OCI-LY1 (cell line): ENCODE measurements at regions not wholly inside any gene's neighbourhood (a gene's known extent, or its start where the extent isn't known, plus 50 kb on each side); places are given as distances from the start of the nearest gene placed in this dataset.

Source experiments
- H2AFZ ChIP-seq: fragments of 200-600 bp; sonication (generic), shearing (Covaris generic); 2 replicates; pipeline ENCODE4 v1.6.0; 2014; ENCODE audit warnings: antibody characterized with exemption, mild to moderate bottlenecking, low read length
- H3F3A ChIP-seq: fragments of 200-600 bp; sonication (generic), shearing (Covaris generic); 2 replicates; pipeline ENCODE4 v1.6.0; 2014; ENCODE audit warnings: mild to moderate bottlenecking, antibody characterized with exemption, low read length, moderate library complexity; ENCODE audit not compliant: insufficient read depth
- H3K27ac ChIP-seq: fragments of 200-600 bp; sonication (generic); 2 replicates; pipeline ENCODE4 v1.5.1; 2014; ENCODE audit warnings: low read length, mixed run types, mild to moderate bottlenecking, low read depth; ENCODE audit not compliant: poor library complexity, severe bottlenecking
- H3K27me3 ChIP-seq: fragments of 200-600 bp; sonication (generic); 2 replicates; pipeline ENCODE4 v1.6.0; 2014; ENCODE audit warnings: antibody characterized with exemption, mild to moderate bottlenecking, low read length, moderate library complexity; ENCODE audit not compliant: insufficient read depth
- H3K36me3 ChIP-seq: fragments of 200-600 bp; sonication (generic); 2 replicates; pipeline ENCODE4 v1.6.1; 2014; ENCODE audit warnings: mild to moderate bottlenecking, antibody characterized with exemption, low read length, moderate library complexity, mixed read lengths; ENCODE audit not compliant: insufficient read depth
- H3K4me1 ChIP-seq: fragments of 200-600 bp; sonication (generic); 2 replicates; pipeline ENCODE4 v1.5.1; 2014; ENCODE audit warnings: mild to moderate bottlenecking, low read length, moderate library complexity; ENCODE audit not compliant: insufficient read depth, severe bottlenecking
- H3K4me2 ChIP-seq: fragments of 200-600 bp; sonication (generic), shearing (Covaris generic); 2 replicates; pipeline ENCODE4 v1.6.1; 2014; ENCODE audit warnings: low read length
- H3K4me3 ChIP-seq: fragments of 200-600 bp; sonication (generic); 2 replicates; pipeline ENCODE4 v1.5.1; 2014; ENCODE audit warnings: low read length, low read depth, mild to moderate bottlenecking, mixed read lengths; ENCODE audit not compliant: poor library complexity, severe bottlenecking
- H3K79me2 ChIP-seq: fragments of 200-600 bp; shearing (Covaris generic); 2 replicates; pipeline ENCODE4 v1.6.1; 2016; ENCODE audit warnings: mixed run types, low read length, mixed read lengths; ENCODE audit not compliant: insufficient read depth
- H3K9ac ChIP-seq: fragments of 200-600 bp; sonication (generic), shearing (Covaris generic); 2 replicates; pipeline ENCODE4 v1.6.1; 2014; ENCODE audit warnings: mild to moderate bottlenecking, low read length, mixed read lengths
- H3K9me2 ChIP-seq: fragments of 200-600 bp; sonication (generic), shearing (Covaris generic); 2 replicates; pipeline ENCODE4 v1.6.1; 2014; ENCODE audit warnings: low read depth, mild to moderate bottlenecking, low read length, mixed read lengths
- H3K9me3 ChIP-seq: fragments of 200-600 bp; shearing (Covaris generic); 2 replicates; pipeline ENCODE4 v1.6.1; 2014; ENCODE audit warnings: low read length, mixed read lengths
- H4K20me1 ChIP-seq: fragments of 200-600 bp; sonication (generic), shearing (Covaris generic); 2 replicates; pipeline ENCODE4 v1.6.0; 2016; ENCODE audit warnings: mild to moderate bottlenecking, low read length; ENCODE audit not compliant: insufficient read depth
- EZH2 ChIP-seq: fragments of 200-600 bp; sonication (generic), shearing (Covaris generic); IDR thresholded peaks from 2 replicates; pipeline ENCODE4 v1.8.0; 2017; ENCODE audit warnings: borderline replicate concordance, mixed run types, mild to moderate bottlenecking, antibody characterized with exemption, low read length, moderate library complexity, mixed read lengths
- TF ChIP-seq, protein P1 (sequence below): fragments of 200-600 bp; sonication (generic), shearing (Covaris generic); IDR thresholded peaks from 2 replicates; pipeline ENCODE4 v1.5.1; 2017; ENCODE audit warnings: mild to moderate bottlenecking, antibody characterized with exemption, low read length, moderate library complexity, mixed read lengths

DNA sequence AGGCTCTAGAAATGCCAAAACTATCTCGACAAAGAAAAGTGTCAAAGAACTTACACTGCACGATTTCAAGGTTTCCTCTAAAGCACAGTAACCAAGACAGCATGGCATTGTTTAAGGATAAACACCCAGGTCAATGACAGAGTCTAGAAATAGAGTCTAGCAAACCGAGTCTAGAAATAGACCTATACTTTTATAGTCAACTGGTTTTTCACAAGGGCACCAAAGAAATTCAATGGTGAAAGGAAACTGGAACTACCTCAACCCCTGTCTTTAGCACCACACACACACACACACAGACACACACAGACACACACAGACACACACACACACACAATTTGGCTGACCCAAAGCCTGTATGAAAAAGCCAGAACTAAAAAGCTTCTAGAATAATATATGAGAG lies 67.1 kb upstream of the PGBD5 start:
- Histone ChIP-seq H3K9me3 (no peaks in the 10 kb centered on the region), H3K27ac (no peak overlapping the region), H3F3A (no peaks in the 10 kb centered on the region), H3K9ac (no peak overlapping the region), H3K9me2 (no peaks in the 10 kb centered on the region), H2AFZ (no peak overlapping the region), H4K20me1 (no peaks in the 10 kb centered on the region), H3K4me2 (no peak overlapping the region), H3K4me3 (no peak overlapping the region), H3K79me2 (no peaks in the 10 kb centered on the region), H3K36me3 (no peaks in the 10 kb centered on the region), H3K4me1 (no peaks in the 10 kb centered on the region), H3K27me3 (no peaks in the 10 kb centered on the region)
- TF ChIP-seq, protein P1, sequence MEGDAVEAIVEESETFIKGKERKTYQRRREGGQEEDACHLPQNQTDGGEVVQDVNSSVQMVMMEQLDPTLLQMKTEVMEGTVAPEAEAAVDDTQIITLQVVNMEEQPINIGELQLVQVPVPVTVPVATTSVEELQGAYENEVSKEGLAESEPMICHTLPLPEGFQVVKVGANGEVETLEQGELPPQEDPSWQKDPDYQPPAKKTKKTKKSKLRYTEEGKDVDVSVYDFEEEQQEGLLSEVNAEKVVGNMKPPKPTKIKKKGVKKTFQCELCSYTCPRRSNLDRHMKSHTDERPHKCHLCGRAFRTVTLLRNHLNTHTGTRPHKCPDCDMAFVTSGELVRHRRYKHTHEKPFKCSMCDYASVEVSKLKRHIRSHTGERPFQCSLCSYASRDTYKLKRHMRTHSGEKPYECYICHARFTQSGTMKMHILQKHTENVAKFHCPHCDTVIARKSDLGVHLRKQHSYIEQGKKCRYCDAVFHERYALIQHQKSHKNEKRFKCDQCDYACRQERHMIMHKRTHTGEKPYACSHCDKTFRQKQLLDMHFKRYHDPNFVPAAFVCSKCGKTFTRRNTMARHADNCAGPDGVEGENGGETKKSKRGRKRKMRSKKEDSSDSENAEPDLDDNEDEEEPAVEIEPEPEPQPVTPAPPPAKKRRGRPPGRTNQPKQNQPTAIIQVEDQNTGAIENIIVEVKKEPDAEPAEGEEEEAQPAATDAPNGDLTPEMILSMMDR, result no peak
- no peak for TF ChIP-seq EZH2

DNA sequence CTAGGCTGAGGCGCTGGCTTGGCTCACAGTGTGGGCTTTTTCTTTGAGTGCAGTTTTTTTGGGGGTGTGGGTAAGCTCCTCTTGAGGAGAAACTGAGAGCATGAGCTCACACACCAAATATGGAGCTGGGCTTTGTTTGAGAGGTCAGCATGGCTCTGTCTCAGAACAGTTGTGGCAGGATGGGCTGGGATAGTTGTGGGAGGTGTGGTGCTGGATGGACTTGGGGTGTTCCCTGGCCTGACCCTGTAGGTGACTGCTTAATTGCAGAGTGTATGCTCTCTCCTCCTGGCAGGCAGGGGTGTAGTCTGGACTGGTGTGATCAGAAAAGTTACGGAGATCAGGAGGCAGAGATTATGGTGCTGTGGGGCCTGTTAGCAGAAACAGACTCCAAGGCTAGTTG lies 64.3 kb upstream of the PGBD5 start:
- H3F3A ChIP-seq, result no peaks in the 10 kb centered on the region
- H4K20me1 ChIP-seq, result no peaks in the 10 kb centered on the region
- H3K4me2 ChIP-seq, result no peak overlapping the region
- no peak overlapping the region for H3K4me3 ChIP-seq
- no peak overlapping the region for H3K9ac ChIP-seq
- no peak overlapping the region for H3K27ac ChIP-seq
- H2AFZ ChIP-seq, result no peak overlapping the region
- no peaks in the 10 kb centered on the region for H3K36me3 ChIP-seq
- no peaks in the 10 kb centered on the region for H3K9me3 ChIP-seq
- no peaks in the 10 kb centered on the region for H3K79me2 ChIP-seq
- no peaks in the 10 kb centered on the region for H3K4me1 ChIP-seq
- no peaks in the 10 kb centered on the region for H3K27me3 ChIP-seq
- H3K9me2 ChIP-seq, result no peaks in the 10 kb centered on the region
- TF ChIP-seq EZH2, result no peak
- TF ChIP-seq, protein P1, result no peak

DNA sequence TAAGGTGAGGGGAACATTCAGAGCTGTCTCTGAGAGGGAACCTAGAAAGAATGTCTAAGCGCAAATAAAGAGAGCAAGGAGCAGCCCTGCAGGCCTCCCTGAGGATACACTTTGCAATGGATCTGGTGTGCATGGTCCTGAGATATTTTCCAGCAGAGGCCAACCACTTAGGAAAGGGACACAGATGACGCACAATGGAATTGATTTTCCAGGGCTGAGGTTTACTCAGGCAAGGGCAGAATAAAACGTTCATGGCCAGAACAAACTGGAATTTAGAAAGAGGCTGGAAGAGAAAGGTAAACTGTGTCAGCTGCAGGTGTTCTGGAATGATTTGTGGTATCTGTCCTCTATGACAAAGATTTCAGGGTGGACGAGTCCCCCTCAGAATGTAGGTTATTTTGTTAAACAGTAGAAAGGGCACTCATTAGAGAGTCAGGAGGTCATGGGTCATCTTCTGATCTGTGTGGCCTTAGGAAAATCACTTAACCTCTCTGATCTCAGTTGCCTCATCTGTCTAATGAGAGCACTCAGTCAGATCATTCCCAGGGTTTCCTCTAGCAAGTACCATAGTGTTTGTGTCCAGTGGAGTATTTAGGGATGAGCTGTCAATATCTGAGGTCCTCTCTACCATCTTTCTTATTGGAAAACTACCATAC lies 61.8 kb upstream of the PGBD5 start:
- H3K4me3 ChIP-seq, result no peak overlapping the region
- H3K9me2 ChIP-seq, result no peaks in the 10 kb centered on the region
- no peaks in the 10 kb centered on the region for H3K9me3 ChIP-seq
- no peak overlapping the region for H3K4me2 ChIP-seq
- no peaks in the 10 kb centered on the region for H3F3A ChIP-seq
- TF ChIP-seq, protein P1, result no peak
- no peak for TF ChIP-seq EZH2
- H2AFZ ChIP-seq, result no peak overlapping the region
- no peak overlapping the region for H3K27ac ChIP-seq
- H3K4me1 ChIP-seq, result no peaks in the 10 kb centered on the region
- no peaks in the 10 kb centered on the region for H3K36me3 ChIP-seq
- H4K20me1 ChIP-seq, result no peaks in the 10 kb centered on the region
- H3K79me2 ChIP-seq, result no peaks in the 10 kb centered on the region
- H3K27me3 ChIP-seq, result no peaks in the 10 kb centered on the region
- no peak overlapping the region for H3K9ac ChIP-seq
